ENCODE measurements at regions not wholly inside any gene's neighbourhood (a gene's known extent, or its start where the extent isn't known, plus 50 kb on each side); places are given as distances from the start of the nearest gene placed in this dataset.

DNA sequence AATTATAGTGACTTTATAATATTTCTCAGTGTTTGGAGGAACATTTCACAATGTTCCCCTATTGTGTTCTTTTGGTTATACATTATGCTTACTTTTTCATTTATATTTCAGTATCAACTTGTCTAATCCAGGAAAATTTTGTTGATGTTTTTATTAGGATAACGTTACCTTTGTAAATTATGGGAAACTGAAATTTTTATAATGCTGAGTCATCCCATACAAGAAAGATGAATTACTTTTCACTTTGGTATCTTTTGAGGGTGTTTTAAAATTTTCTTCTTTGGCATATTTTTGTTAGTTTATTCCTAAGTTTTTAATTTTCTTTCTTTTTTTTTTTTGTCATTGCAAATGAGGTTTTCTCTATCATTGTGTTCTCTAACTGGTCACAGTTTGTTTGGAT, 542.7 kb downstream of the SLC16A7 start:
- H3K9ac ChIP-seq (ENCODE audit: low read length), result no peak overlapping the region
- H3K4me1 ChIP-seq (ENCODE audit: control insufficient read depth in 1 of 2, insufficient read depth in 2 of 2, low read length in 2 of 2), result no peaks in the 10 kb centered on the region
- H4K20me1 ChIP-seq (ENCODE audit: insufficient read depth), result no peaks in the 10 kb centered on the region
- no TSS peak for BruUV-seq (replicated peaks)
- DNase-seq (ENCODE audit: low read depth, low spot score) (no peak), ATAC-seq (no peak)
- POLR2A ChIA-PET, result no interaction called here
- no peak for TF ChIP-seq ZBTB33 (IDR thresholded peaks at IDR 0.05; ENCODE audit: extremely low read depth, insufficient replicate concordance, low read length)
- no peak for TF ChIP-seq POLR2A (IDR thresholded peaks at IDR 0.05; ENCODE audit: borderline replicate concordance, extremely low read depth, insufficient read depth, insufficient read length)
- TF ChIP-seq REST (IDR thresholded peaks at IDR 0.05; ENCODE audit: low read depth), result no peak
- no peak for TF ChIP-seq ZNF274 (IDR thresholded peaks at IDR 0.05; ENCODE audit: low read depth, low read length)
- TF ChIP-seq RAD21 (IDR thresholded peaks at IDR 0.05; ENCODE audit: low read depth), result no peak
- TF ChIP-seq EZH2phosphoT487 (IDR thresholded peaks at IDR 0.05; ENCODE audit: borderline replicate concordance), result no peak
- TF ChIP-seq CBX3 (IDR thresholded peaks at IDR 0.05; ENCODE audit: low read depth), result no peak
- TF ChIP-seq, protein P1, sequence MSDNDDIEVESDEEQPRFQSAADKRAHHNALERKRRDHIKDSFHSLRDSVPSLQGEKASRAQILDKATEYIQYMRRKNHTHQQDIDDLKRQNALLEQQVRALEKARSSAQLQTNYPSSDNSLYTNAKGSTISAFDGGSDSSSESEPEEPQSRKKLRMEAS (IDR thresholded peaks at IDR 0.05), result no peak
- TF ChIP-seq EGR1 (IDR thresholded peaks at IDR 0.05; ENCODE audit: low read depth), result no peak
- no peak for TF ChIP-seq CEBPB (IDR thresholded peaks at IDR 0.05; ENCODE audit: low read depth)
- TF ChIP-seq SIN3A (IDR thresholded peaks at IDR 0.05; ENCODE audit: low read depth), result no peak
- no peak for TF ChIP-seq YY1 (IDR thresholded peaks at IDR 0.05; ENCODE audit: extremely low read depth, insufficient replicate concordance, low read depth, low read length)
- TF ChIP-seq ATF3 (IDR thresholded peaks at IDR 0.05), result no peak
- no peak for TF ChIP-seq TCF7L2 (IDR thresholded peaks at IDR 0.05; ENCODE audit: borderline replicate concordance, extremely low read depth, insufficient read depth, insufficient read length)
- no peak for TF ChIP-seq POLR2AphosphoS5 (IDR thresholded peaks at IDR 0.05; ENCODE audit: low read depth, low read length)
- no peak for TF ChIP-seq CTCF (IDR thresholded peaks at IDR 0.05 in 2 of 3, conservative IDR thresholded peaks at IDR 0.05 in 1 of 3; ENCODE audit: borderline replicate concordance in 1 of 3, insufficient read depth in 1 of 3, low read depth in 2 of 3, low read length in 2 of 3)
- no peak for TF ChIP-seq SRF (IDR thresholded peaks at IDR 0.05; ENCODE audit: low read depth)
- no peak for TF ChIP-seq ZFX (IDR thresholded peaks at IDR 0.05)
- H3K9me3 ChIP-seq (ENCODE audit: control insufficient read depth in 1 of 2, insufficient read depth in 1 of 2, low read depth in 1 of 2, low read length in 2 of 2), result no peaks in the 10 kb centered on the region
- CTCF ChIA-PET, result no interaction called here
- no peak overlapping the region for H3K4me3 ChIP-seq (replicated peaks in 1 of 2; ENCODE audit: low read depth in 1 of 2, low read length in 2 of 2)
- RAD21 ChIA-PET (ENCODE audit: low non-redundant PET in 1 of 2, low total read pairs in 2 of 2, uncharacterized antibody in 2 of 2, unreplicated experiment in 2 of 2), result no interaction called here
- intact Hi-C loops (cut with micrococcal nuclease), result no loop called here
- H3K9me2 ChIP-seq (ENCODE audit: insufficient read depth), result no peaks in the 10 kb centered on the region; the same call in 1 of the 2 replicates
- no peaks in the 10 kb centered on the region for H3K79me2 ChIP-seq (ENCODE audit: insufficient read depth, low read length)
- H2AFZ ChIP-seq (ENCODE audit: low read depth, low read length, poor library complexity, severe bottlenecking), result peak overlapping the region; percentile 53
- H3K4me2 ChIP-seq (ENCODE audit: low read length), result no peak overlapping the region
- no peaks in the 10 kb centered on the region for H3K36me3 ChIP-seq (ENCODE audit: control insufficient read depth in 1 of 2, insufficient read depth in 2 of 2, low read length in 2 of 2)
- H3K27ac ChIP-seq (ENCODE audit: low read depth, low read length), result no peak overlapping the region
- no peaks in the 10 kb centered on the region for H3K27me3 ChIP-seq (ENCODE audit: insufficient read depth, low read length)
